NCI-H446 treated with DMSO at 0.1 percent for 48 hours (cell line): ENCODE measurements at regions not wholly inside any gene's neighbourhood (a gene's known extent, or its start where the extent isn't known, plus 50 kb on each side); places are given as distances from the start of the nearest gene placed in this dataset.

Source experiments
- DNase-seq: peaks from one replicate; lab custom pipeline; 2025; lab: John Stamatoyannopoulos, UW

- no peak for DNase-seq
Measured at GRCh38 chr12:61796846-61797245, 463.4 kb upstream of the USP15 start.

GRCh38 chr12:61797266-61797665 lies 462.9 kb upstream of the USP15 start:
- peak; percentile 28 for DNase-seq

DNA sequence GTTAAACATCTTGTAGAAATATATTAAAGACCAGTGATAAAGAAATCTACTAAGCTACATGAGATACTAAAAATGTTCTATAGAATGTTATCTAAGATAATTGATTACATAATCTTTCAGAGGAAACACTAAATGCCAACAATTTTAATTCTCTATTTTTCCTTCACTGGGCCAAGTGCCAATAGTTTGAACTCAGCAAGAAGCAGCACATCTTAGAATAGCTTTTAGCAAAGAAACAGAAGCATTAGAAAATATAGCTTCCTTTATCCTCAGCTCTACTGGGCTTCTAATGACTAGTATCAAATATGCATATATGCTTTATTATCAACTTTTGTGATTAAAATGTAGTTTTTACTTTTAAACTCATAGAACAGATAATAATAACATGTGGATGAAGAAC lies 461.4 kb upstream of the USP15 start:
- DNase-seq: no peak

DNA sequence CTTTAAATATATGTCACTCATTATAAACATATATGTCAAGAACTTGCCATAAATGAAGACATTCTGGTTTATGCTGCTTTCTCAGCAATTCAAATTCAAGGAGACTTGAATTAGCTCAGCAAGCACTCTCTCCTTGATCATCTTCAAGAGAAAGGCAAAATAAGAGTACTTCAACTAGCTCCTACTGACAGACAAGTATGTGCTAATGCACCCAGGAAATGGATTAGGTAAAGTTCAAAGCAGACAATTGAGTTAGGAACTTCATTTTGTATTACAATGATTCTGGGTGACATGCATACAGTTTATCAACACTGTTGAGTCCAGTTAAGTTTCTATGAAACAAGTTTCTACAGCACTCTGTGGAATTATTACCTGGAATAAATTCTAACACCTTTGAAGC lies 455.9 kb upstream of the USP15 start:
- no peak for DNase-seq

DNA sequence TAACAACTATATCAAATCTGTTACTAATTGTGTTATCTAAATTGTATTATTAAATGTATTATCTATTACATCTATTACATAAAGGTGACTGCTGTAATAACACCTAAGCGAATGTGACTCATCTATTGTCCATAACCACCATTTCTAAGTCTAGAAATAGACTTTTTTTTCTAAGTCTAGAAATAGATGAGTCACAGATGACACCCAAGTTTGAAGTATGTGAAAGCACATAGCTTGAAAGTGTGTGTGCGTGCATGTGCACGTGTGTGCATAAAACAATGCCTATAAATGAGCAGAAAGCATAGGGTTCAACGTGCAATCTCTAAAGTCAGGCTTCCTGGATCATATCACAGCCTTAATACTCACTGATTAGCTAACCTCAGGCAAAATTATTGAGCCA lies 451.3 kb upstream of the USP15 start:
- no peak for DNase-seq

DNA sequence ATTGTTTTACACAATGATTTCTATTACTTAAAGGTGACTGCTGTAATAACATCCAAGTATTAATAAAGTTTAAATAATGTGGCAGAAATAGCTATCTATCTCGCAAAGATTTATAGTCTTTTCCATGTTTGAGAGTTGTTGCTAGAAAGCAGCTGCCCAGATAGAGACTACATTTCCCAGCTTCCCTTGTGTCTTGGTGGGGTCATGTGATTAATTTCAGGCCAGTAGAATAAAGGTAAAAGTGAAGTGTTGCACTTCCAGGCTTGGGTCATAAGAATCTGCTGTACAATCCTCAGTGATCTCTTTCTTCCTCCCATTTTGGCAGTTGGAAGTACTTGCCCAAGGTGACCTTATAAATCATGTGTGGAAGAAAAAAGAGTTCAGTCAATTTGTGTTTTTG lies 449.7 kb upstream of the USP15 start:
- DNase-seq: no peak

DNA sequence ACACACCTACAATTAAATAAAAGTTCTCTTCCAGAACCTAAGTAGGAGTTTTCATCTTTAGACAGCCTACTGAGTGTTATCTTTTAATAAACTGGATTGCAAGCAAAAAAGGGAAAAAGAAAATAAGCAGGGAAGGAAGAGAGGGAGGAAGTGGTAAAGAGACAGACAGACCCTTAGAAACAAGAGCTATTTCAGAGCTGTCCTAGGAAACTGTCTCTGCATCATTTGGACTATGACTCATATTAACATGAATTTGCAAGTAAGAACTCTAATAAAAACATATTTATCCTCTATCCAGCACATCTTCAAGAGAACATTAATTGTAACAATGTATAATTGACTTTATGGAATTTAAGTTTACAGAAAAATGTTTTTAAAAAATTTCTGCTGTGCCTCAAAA lies 438.8 kb upstream of the USP15 start:
- DNase-seq: no peak

DNA sequence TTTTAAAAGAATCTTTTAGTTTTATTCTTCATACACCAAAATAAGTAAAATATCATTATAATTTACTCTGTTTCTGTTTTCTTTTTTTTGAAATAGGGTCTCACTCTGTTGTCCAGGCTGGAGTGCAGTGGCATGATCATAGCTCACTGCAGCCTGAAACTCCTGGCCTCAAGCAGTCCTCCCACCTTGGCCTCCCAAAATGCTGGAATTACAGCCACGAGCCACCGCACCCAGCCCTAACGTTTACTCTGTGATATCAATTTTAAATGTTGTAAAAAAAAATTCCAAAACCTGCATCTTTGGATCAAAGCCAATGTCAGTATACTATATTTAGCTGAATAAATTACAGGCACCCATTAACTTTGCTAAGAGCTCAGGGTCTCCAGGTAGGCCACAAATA lies 437.1 kb upstream of the USP15 start:
- DNase-seq: no peak

DNA sequence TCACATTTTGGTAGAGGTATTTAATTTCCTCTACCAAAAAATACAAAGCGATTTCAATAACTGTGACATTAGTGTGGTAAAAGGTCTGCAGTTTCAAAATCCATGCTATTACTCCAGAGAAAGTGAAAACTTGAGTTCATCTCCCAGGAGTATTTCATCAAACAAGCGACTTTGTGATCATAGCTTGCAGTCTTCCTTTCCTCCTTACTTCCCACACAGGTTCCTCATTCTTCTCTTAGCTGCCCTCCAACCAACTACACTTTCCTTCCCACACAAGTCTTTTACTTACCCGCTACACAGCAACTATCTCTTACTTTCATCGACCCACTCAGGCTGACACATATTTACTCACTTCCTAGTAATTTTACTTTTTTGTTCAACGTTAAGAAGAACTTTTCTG lies 413.4 kb upstream of the USP15 start:
- DNase-seq: no peak

- no peak for DNase-seq
Measured at GRCh38 chr12:61848893-61849292, 411.3 kb upstream of the USP15 start.

- DNase-seq: no peak
Measured at GRCh38 chr12:61853945-61854344, 406.3 kb upstream of the USP15 start.

DNA sequence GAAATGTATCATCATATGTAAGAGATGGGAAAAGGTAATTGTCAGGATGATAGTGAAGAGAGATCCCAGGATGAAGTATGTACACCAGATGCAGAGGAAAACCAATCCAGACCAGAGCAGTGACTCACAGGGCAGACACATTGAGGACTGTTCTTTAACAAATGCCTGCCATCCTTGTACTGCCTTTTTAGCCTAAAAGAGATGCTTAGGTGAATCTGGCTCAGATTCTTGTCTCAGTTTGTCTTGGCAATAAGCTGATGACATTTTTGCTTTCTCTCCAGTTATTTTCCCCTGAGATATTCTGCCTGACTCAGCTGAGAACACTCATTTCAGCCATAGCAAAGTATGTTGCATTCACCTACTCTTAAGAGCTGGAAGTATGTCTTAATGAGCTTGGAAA lies 405.3 kb upstream of the USP15 start:
- no peak for DNase-seq

DNA sequence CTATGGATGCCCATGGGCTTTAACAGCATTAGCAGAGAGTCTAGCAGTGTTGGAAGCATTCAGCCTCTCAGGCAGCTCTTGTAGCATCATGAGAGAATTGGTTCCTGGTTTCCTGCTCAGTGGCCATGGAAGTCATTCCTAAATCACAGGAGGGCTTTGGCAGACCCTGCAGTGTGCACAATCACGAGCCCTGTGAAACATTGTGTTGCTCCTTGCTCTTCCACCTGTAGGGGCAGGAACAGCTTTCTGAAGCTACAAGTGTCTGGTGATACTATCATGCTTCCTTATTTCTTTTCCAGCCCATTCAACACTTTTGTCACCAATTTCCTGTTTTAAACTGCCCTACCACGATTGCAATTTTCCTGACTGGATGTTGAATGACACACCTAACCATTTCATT lies 402.2 kb upstream of the USP15 start:
- no peak for DNase-seq

DNA sequence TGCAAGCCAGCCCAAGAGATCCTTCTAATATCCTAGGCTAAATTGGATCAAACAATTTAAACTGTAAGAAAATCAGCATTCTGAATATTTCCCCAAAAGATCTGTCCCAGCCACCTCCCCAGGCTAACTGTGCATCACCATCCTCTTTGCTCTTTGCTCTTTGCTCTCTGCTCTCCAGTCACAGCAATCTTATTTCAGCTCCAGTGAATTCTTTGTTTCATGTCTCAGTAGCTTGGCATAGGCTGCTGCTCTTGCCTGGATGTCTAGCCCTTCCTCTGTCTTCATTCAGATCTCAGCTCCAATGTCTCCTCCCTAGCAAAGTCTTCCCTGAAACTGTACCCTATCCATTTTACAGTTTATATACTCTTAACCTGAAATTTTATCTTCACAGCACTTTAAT lies 399.8 kb upstream of the USP15 start:
- peak; percentile 16 for DNase-seq

DNA sequence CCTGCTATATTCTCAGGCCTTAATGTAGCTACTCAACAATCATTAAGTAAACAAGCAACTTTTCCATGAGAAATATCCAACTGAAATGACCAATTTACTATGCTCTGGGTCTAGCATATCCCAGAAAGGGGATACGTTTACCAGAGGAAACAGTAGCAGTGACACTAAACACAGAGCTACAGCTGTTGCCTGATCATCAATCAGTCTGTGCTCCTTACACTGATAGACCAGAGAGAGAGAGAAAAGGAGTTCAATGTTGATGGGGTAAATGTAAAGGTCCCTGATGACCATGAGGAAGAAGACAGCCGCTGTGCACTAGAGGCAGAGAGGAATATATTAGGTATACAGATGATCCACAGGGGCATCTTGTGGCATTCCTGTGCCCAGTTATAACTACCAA lies 397.2 kb upstream of the USP15 start:
- DNase-seq: no peak

- no peak for DNase-seq
Measured at GRCh38 chr12:61863811-61864210, 396.4 kb upstream of the USP15 start.

GRCh38 chr12:61869796-61870195 lies 390.4 kb upstream of the USP15 start:
- no peak for DNase-seq

DNA sequence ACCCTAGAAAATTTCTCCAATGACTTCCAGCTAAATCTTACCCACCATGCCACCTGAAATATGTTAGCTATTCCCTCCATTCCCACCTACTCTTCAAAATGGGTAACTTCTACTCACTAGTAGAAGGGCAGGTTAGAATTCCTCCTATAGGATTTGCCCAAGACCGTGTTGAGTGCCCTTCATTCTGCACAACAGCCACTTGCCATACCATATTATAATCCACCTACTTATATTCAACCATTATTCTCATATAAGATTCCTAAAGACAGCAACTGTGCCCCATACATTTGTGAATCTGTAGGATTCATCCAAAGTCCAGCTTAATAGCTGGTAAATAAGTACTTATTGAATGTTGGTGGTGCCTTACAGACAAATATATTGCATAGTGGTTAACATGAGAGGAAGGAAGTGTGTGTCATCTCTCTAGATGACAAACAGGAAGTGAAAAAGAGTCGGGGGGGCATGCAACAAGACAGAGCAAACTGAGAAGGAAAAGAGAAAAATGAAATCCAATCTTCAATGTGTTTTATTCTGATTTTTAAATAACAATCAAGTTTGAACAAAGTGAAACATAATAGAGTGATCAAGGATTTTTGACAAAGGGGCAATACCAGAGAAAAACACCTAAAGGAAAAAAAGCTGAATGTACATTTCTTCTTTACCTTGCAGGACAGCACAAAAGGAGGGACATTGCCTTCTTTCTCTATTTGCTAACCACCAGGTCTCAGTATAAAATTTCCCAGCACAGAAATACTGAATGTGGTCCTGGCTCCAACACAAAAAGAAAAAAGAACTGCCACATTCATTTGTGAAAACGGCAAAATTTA lies 389.3 kb upstream of the USP15 start:
- DNase-seq: no peak

DNA sequence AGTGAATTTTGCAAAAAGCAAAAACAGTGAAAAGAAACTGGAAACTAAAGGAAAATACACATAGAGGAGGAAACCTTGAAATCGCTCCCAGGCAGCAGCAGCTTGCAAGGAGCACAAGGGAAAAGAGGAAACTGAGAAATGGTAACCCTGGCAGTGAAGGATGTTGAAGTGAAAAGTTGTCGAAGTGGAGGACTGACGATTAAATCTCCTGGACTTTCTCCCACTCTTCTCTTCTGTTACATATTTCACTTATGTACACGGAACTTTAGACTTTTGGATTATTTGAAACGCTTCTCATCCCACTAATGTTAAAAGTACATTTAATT lies 388.8 kb upstream of the USP15 start:
- DNase-seq: no peak

DNA sequence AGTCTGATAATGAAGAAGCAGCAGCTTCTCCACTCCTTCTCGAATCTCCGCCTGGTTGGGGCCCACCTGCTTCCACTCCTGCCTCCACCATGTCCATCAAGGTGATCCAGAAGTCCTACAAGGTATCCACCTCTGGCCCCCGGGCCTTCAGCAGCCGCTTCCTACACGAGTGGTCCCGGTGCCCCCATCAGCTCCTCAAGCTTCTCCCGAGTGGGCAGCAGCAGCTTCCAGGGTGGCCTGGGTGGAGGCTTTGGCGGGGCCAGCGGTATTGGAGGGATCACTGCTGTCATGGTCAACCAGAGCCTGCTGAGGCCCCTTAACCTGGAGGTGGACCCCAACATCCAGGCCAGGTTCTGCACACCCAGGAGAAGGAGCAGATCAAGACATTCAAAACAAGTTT lies 381.0 kb upstream of the USP15 start:
- DNase-seq: no peak

- DNase-seq: no peak
Measured at GRCh38 chr12:61880186-61880585, 380.0 kb upstream of the USP15 start.

- no peak for DNase-seq
Measured at GRCh38 chr12:61891632-61892031, 368.6 kb upstream of the USP15 start.

- DNase-seq: no peak
Measured at GRCh38 chr12:61894168-61894567, 366.0 kb upstream of the USP15 start.

DNA sequence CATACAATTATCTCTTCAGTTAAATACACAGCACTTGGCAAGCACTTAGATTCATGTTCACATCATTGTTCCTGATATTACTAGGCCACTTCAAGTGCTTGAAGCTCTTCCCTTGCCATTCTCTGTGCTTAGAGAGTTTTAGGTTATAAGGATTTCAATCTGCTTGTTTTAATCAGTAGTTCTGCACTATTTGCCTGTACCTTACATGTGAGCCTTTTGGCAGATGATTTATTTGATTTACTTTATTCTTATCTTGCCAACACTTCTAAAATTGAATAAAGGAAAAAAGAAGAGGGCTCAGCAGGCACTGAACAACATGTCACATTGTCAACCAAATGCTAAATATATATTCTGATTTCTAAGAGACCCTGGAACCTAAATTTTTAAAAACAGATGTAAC lies 363.8 kb upstream of the USP15 start:
- no peak for DNase-seq

DNA sequence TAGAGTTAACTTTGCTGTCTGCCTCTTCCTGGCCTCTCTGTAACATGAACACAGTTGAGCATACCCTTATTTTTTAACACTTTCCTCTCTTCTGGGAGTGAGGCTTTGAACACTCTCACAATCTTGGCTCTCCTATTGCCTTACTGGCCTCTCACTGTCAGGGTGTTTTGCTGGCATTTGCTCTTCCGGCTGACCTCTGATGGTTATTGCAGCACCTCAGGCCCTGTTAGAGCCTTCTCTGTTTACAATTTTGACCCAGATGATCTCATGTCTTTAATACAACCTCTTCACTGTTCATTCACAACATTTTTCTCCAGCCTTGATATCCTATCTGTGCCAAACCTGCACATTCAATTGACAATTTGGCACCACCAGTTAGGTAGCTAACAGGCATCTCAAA lies 357.8 kb upstream of the USP15 start:
- DNase-seq: no peak
